SH-SY5Y (cell line): ENCODE measurements at regions not wholly inside any gene's neighbourhood (a gene's known extent, or its start where the extent isn't known, plus 50 kb on each side); places are given as distances from the start of the nearest gene placed in this dataset.

Source experiments
- GATA2 ChIP-seq: IDR thresholded peaks from 2 replicates; pipeline ENCODE4 v1.6.1; 2011; ENCODE audit warnings: mild to moderate bottlenecking, low read depth, low read length
- GATA3 ChIP-seq: IDR thresholded peaks from 2 replicates; pipeline ENCODE4 v1.6.1; 2011; ENCODE audit warnings: low read depth, mild to moderate bottlenecking, low read length, moderate library complexity

- no peak for TF ChIP-seq GATA3
- no peak for TF ChIP-seq GATA2
These were observed 406.3 kb downstream of the SLC6A15 start for GRCh38 chr12:84506282-84506681.
